ENCODE measurements at regions not wholly inside any gene's neighbourhood (a gene's known extent, or its start where the extent isn't known, plus 50 kb on each side); places are given as distances from the start of the nearest gene placed in this dataset.

GRCh38 chr13:82070416-82070815, 1729.5 kb upstream of the SPRY2 start:
- dilution Hi-C loops (cut with MboI; ENCODE audit: extremely low pct_ligation_motif_present, low sequenced_read_pairs): no loop called here

More at GRCh38 chr13:82070416-82070815, 1729.5 kb upstream of the SPRY2 start:
- no peak for DNase-seq (ENCODE audit: low read depth, low spot score)
- H3K9ac ChIP-seq (replicated peaks; ENCODE audit: extremely low read depth, insufficient read depth, low read length): no peak overlapping the region
- H4K20me1 ChIP-seq (replicated peaks; ENCODE audit: control insufficient read depth, extremely low read depth, insufficient read depth, low read length): no peaks in the 10 kb centered on the region
- TF ChIP-seq FOS (IDR thresholded peaks at IDR 0.05; ENCODE audit: borderline replicate concordance, insufficient read depth, low read length) (no peak), POLR2AphosphoS5 (IDR thresholded peaks at IDR 0.05; ENCODE audit: insufficient read depth, low read depth, low read length) (no peak), POLR2A (IDR thresholded peaks at IDR 0.05; ENCODE audit: low read depth, low read length) (no peak), GATA2 (IDR thresholded peaks at IDR 0.05; ENCODE audit: insufficient read depth, insufficient read length, low read depth, low read length) (no peak), CTCF (IDR thresholded peaks at IDR 0.05; ENCODE audit: extremely low read depth in 1 of 2, insufficient read depth in 1 of 2, low read depth in 1 of 2, low read length in 2 of 2) (no peak), MAX (IDR thresholded peaks at IDR 0.05; ENCODE audit: insufficient read depth, insufficient read length) (no peak), EZH2 (IDR thresholded peaks at IDR 0.05; ENCODE audit: borderline replicate concordance, low read depth, low read length, severe bottlenecking) (no peak), JUN (IDR thresholded peaks at IDR 0.05; ENCODE audit: borderline replicate concordance, insufficient read depth, insufficient read length, low read depth) (no peak), MYC (IDR thresholded peaks at IDR 0.05; ENCODE audit: low read depth, low read length) (no peak)
- H3K4me2 ChIP-seq (ENCODE audit: insufficient read depth, low read length): no peak overlapping the region
- H3K27ac ChIP-seq (ENCODE audit: insufficient read depth, low read depth, low read length): no peak overlapping the region
- no peaks in the 10 kb centered on the region for H3K79me2 ChIP-seq (ENCODE audit: control insufficient read depth, insufficient read depth, low read length)
- H3K9me1 ChIP-seq (replicated peaks; ENCODE audit: control insufficient read depth, extremely low read depth, insufficient read depth, low read length): no peaks in the 10 kb centered on the region
- H2AFZ ChIP-seq (ENCODE audit: low read depth, low read length): no peak overlapping the region
- ChIA-PET CTCF (no interaction called here), POLR2A (no interaction called here)
- no peaks in the 10 kb centered on the region for H3K4me1 ChIP-seq (ENCODE audit: control insufficient read depth, extremely low read depth, insufficient read depth, low read length)
- no peak overlapping the region for H3K4me3 ChIP-seq (replicated peaks in 1 of 3; ENCODE audit: insufficient read depth in 1 of 3, low read depth in 1 of 3, low read length in 3 of 3)
- BruUV-seq (replicated peaks): no TSS peak
- no peaks in the 10 kb centered on the region for H3K9me3 ChIP-seq (replicated peaks; ENCODE audit: control insufficient read depth, insufficient read depth, low read length)
- no peaks in the 10 kb centered on the region for H3K27me3 ChIP-seq (ENCODE audit: control insufficient read depth in 2 of 2, insufficient read depth in 2 of 2, low read length in 2 of 2)
- intact Hi-C loops (cut with micrococcal nuclease): no loop called here
- no peaks in the 10 kb centered on the region for H3K36me3 ChIP-seq (ENCODE audit: control insufficient read depth in 2 of 2, extremely low read depth in 1 of 2, insufficient read depth in 2 of 2, low read length in 2 of 2)
- FAIRE-seq: no peak

Data from endothelial cell of umbilical vein (primary cell).